ENCODE measurements at regions not wholly inside any gene's neighbourhood (a gene's known extent, or its start where the extent isn't known, plus 50 kb on each side); places are given as distances from the start of the nearest gene placed in this dataset.
"Not testable (repeated sequence)": the region's sequence is repeated elsewhere in the genome, so short reads cannot be mapped to it uniquely, and the experiment has no call there.

DNA sequence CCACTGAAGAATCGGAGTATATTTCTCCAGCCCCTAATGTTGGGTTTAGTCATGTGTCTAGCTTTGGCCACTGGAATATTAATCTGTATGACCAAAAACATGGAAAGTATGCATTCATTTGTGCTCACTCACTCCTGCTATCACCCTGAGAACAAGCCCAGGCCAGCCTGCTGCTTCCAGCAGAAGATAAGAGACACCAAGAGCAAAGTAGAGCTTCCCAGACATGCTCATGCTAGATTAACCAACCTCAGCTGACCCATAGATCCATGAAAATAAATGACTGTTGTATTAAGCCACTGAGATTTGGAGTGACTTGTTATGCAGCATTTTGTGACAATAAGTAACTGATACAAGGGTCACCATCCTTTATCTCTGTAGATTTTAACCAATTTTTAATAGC is 96.9 kb downstream of the UNC93B1 start:
- TF ChIP-seq, protein P1, sequence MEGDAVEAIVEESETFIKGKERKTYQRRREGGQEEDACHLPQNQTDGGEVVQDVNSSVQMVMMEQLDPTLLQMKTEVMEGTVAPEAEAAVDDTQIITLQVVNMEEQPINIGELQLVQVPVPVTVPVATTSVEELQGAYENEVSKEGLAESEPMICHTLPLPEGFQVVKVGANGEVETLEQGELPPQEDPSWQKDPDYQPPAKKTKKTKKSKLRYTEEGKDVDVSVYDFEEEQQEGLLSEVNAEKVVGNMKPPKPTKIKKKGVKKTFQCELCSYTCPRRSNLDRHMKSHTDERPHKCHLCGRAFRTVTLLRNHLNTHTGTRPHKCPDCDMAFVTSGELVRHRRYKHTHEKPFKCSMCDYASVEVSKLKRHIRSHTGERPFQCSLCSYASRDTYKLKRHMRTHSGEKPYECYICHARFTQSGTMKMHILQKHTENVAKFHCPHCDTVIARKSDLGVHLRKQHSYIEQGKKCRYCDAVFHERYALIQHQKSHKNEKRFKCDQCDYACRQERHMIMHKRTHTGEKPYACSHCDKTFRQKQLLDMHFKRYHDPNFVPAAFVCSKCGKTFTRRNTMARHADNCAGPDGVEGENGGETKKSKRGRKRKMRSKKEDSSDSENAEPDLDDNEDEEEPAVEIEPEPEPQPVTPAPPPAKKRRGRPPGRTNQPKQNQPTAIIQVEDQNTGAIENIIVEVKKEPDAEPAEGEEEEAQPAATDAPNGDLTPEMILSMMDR (IDR thresholded peaks at IDR 0.05; ENCODE audit: low read depth, low read length, poor library complexity, severe bottlenecking), result not testable (repeated sequence)
- TF ChIP-seq EZH2phosphoT487 (IDR thresholded peaks at IDR 0.05; ENCODE audit: borderline replicate concordance, low read length), result not testable (repeated sequence)
